Left colon (tissue), 2 donors: ENCODE measurements at regions not wholly inside any gene's neighbourhood (a gene's known extent, or its start where the extent isn't known, plus 50 kb on each side); places are given as distances from the start of the nearest gene placed in this dataset.

Experiments
- ATAC-seq: fragments of 200-7000 bp; cut with Tn5 transposase; one replicate; pipeline ENCODE4 v1.9.1; 2020; ENCODE audit warnings: mild to moderate bottlenecking, moderate library complexity
- DNase-seq, 2 donors: peaks; one replicate each; pipeline ENCODE4 v3.0.0-alpha.2; 2020
- intact Hi-C, 2 donors: fragments of 100-400 bp; cut with DNase I in 1 of 2; cut with micrococcal nuclease in 1 of 2; formaldehyde crosslinking; loops; one replicate each; pipeline versions ENCODE4 v1.11.2 to v1.14.0; 2022; cut with DNase I, micrococcal nuclease
- donor health status: DM: no; HTN: no; CAD: no.
- donor health status: DM: yes; HTN: yes; CAD: no.

DNA sequence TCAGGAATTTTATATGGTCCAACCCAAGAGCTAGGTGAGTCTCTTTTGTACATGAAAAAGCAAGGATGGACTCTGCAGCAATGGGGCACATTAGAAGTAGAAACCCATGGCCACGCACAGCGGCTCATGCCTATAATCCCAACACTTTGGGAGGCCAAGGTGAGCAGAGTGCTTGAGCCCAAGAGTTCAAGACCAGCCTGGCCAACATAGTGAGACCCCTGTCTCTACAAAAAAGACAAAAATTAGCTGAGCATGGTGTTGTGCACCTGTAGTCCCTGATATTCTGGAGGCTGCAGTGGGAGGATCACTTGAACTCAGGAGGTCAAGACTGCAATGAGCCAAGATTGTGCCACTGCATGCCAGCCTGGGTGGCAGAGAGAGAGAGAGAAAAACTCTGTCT, 128.7 kb upstream of the PLEKHA5 start:
- no peak for DNase-seq
- intact Hi-C loops, result no loop called here
- ATAC-seq, result no peak

- intact Hi-C loops, result no loop called here
- ATAC-seq, result no peak
- DNase-seq, result no peak
Observed at GRCh38 chr12:19002216-19002615, 127.3 kb upstream of the PLEKHA5 start.

DNA sequence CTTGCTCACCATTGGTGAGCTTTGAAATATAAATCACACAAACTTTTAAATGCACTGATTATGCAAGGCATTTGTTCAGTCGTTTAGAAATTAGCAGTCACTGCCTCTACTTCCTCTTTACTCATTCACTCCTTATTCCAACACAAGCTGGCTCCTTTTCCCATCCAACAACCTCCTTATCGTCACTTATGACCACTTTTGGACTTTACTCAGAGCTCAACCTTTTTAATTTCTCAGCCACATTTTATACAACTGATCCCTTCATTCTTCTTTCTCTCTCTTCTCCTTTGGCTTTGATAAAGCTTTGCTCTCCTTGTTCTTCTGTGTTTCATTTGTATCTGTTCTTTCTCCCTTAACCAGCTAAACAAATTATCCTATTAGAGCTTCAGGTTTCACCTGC, 126.4 kb upstream of the PLEKHA5 start:
- no peak for DNase-seq

GRCh38 chr12:19003987-19004619, 125.4 kb upstream of the PLEKHA5 start:
- DNase-seq (no peak), ATAC-seq (no peak)
- intact Hi-C loops, result no loop called here

More for the DNA sequence above, 126.4 kb upstream of the PLEKHA5 start:
- intact Hi-C loops, result no loop called here
- ATAC-seq, result peak; percentile 53

DNA sequence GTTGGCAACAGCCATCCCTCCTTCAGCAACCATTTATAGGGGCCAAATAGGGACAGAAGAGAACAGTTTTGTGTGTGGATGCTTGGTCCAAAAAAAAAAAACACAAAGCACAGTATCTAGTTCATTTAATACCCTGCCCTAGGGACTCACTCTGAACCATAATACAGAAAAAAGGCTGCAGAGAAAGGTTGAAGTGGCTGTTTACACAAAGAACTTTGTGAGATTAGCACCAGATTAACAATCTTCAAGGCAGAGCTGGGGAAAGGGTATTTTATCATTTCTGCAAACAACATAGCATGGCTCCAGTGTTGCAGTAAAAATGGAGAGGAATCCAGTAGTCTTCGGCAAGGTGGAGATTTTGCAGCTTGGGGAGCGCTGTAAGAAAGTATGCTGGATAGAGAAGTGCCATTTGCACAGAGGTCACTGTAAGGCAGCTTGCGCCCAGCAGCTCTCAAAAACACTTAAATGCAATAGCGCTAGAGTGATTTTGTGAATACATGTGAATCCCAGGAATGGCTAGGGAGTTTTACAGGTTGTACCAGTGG, 124.2 kb upstream of the PLEKHA5 start:
- DNase-seq (no peak), ATAC-seq (no peak)
- intact Hi-C loops, result no loop called here

DNA sequence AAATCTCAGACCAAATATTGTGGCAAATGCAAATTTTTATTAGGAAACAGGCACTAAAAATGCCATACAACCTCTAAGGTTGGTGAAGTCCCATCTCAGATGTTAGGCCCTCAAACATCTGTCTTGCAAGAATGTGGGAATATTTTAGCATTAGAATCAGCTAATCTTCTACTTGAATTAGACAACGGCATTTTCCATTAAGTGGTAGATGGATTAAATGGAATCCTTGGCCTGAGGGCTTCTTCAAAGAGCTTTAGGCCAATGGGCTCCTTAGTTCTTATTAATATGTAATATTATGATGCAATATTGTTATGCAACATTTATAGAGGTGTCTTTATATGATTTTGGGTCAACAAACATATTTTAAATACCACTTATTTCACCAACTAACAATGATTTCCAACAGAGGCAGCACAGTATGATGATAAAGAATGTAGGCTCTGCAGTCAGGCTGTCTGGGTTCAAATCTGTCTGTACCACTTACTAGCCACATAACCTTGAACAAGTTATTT, 122.9 kb upstream of the PLEKHA5 start:
- no peak for ATAC-seq
- DNase-seq, result no peak
- intact Hi-C loops, result no loop called here

- ATAC-seq, result no peak
- intact Hi-C loops, result no loop called here
- DNase-seq, result no peak
Observed at GRCh38 chr12:19008102-19008501, 121.4 kb upstream of the PLEKHA5 start.

DNA sequence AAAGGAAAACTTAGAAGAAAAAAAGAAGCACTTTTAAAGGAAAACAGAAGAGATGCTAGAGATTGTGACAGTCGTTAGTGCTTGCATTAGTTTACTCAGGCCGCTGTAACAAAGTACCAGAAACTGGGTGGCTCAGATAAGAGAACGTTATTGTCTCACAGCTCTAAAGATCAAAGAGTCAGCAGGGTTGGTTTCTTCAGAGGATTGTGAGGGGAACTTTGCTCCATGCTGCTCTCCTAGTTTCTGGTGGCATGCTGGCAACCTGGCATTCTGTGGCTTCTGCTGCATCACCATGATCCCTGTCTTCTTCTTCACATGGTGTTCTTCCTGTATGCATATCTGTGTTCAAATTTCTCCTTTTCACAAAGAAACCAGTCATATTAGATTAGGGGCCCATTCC, 119.4 kb upstream of the PLEKHA5 start:
- DNase-seq, result no peak
- intact Hi-C loops, result no loop called here
- peak; percentile 78 for ATAC-seq

- DNase-seq, result no peak
- ATAC-seq, result no peak
- intact Hi-C loops, result no loop called here
Observed at GRCh38 chr12:19010726-19011125, 118.8 kb upstream of the PLEKHA5 start.

- DNase-seq, result no peak
- ATAC-seq, result no peak
- intact Hi-C loops, result no loop called here
Observed at GRCh38 chr12:19012965-19013364, 116.6 kb upstream of the PLEKHA5 start.

GRCh38 chr12:19014240-19014639, 115.3 kb upstream of the PLEKHA5 start:
- ATAC-seq (no peak), DNase-seq (no peak)

GRCh38 chr12:19015285-19015684, 114.2 kb upstream of the PLEKHA5 start:
- intact Hi-C loops, result no loop called here
- ATAC-seq, result peak; percentile 45

More at GRCh38 chr12:19014240-19014639, 115.3 kb upstream of the PLEKHA5 start:
- intact Hi-C loops, result no loop called here

DNA sequence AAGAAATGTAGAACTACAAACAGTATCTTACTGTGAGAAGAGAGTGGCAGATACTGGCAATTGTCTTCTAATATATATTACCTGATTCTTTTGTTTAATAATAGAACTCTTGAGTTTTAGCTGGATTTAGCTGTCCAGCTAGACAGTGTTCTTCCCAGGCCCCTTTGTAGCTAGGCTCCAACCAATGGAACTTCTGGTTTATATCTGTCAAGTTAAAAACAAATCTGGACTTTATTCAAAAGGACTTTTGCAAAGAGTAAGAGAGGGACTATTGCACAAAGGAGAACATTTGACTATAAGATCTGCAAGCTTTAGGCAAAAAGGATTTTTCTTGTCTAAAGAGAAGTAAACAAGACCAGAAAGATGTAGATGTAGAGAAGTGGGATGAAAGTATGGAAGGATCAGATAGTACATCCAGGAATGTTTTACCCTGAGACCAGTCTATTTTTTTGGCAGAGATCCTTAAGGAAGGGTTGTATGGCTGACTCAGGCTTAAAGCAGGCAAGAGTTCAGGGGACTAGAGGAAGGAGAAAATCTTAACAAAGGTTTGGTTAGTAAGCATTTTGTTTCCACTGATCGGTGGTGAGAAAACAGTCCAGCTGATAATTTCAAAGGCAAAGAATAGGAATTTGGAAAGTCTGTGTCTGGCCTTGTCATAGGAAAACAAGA, 111.1 kb upstream of the PLEKHA5 start:
- ATAC-seq (peak; percentile 43), DNase-seq (no peak)
- intact Hi-C loops, result no loop called here

More at GRCh38 chr12:19015285-19015684, 114.2 kb upstream of the PLEKHA5 start:
- DNase-seq, result no peak

DNA sequence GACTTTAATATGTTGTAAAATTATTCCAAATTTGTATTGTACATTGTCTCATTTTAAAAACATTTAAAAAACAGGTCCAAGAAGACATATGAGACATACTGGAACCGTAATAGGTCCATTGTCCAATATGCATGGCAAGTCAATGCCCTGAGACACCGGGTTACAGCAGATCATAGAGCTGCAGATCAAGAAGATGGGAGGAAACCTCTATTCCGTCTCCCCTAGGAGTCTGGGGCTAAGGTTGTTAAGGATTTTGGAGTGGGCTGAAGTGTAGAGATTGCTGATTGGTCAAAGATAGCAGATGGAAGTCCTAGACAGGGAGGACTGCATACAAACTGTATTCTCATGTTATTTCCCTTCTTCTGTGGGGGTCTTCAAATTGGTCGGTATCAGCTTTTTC, 108.3 kb upstream of the PLEKHA5 start:
- intact Hi-C loops, result no loop called here
- DNase-seq (no peak), ATAC-seq (peak; percentile 57)

- no peak for DNase-seq
- peak; percentile 92 for ATAC-seq
- intact Hi-C loops, result no loop called here
Observed at GRCh38 chr12:19021646-19022045, 107.9 kb upstream of the PLEKHA5 start.

- intact Hi-C loops, result no loop called here
- DNase-seq (no peak), ATAC-seq (peak; percentile 59)
Observed at GRCh38 chr12:19025582-19025981, 104.0 kb upstream of the PLEKHA5 start.

GRCh38 chr12:19026034-19026433, 103.5 kb upstream of the PLEKHA5 start:
- intact Hi-C loops, result no loop called here
- ATAC-seq, result no peak
- no peak for DNase-seq

- DNase-seq, result no peak
- intact Hi-C loops, result no loop called here
- no peak for ATAC-seq
Observed at GRCh38 chr12:19026614-19027488, 102.7 kb upstream of the PLEKHA5 start.

DNA sequence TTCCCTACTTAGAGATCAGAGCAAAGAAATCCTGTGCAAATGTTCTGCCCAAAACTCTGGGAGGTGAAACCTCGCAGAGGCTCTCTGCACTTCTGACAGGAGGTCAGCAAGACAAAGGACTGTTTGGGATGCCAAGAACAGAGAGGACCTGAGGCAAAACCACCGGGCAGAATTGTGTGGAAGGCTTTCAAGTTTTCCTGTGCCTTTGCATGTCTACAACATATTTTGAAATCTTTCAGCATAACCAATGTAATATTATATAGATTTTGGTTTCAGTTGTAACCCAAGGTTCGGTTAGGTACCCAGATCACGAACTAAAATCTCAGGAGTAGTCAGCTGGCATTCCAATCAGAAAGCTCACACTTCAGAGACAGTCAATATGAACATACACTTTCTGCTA, 99.4 kb upstream of the PLEKHA5 start:
- ATAC-seq (no peak), DNase-seq (no peak)
- intact Hi-C loops, result no loop called here
